ENCODE measurements at regions not wholly inside any gene's neighbourhood (a gene's known extent, or its start where the extent isn't known, plus 50 kb on each side); places are given as distances from the start of the nearest gene placed in this dataset.
A peak's percentile ranks its signal among the peaks of the same experiment; 100 is the strongest.

GRCh38 chr1:29397981-29398380 is 161.7 kb downstream of the PTPRU start:
- no peak for DNase-seq
- Histone ChIP-seq H3K9me3 (ENCODE audit: severe bottlenecking) (no peaks in the 10 kb centered on the region), H3K27ac (no peak overlapping the region), H3K4me3 (ENCODE audit: low read depth, low read length) (no peak overlapping the region), H3K27me3 (ENCODE audit: insufficient read depth, low read depth, severe bottlenecking) (no peaks in the 10 kb centered on the region), H3K36me3 (no peaks in the 10 kb centered on the region)
- no peak for TF ChIP-seq CTCF (IDR thresholded peaks at IDR 0.05; ENCODE audit: low read depth, low read length)

- Histone ChIP-seq H3K36me3 (no peaks in the 10 kb centered on the region), H3K4me3 (ENCODE audit: low read depth, low read length) (no peak overlapping the region), H3K27me3 (ENCODE audit: insufficient read depth, low read depth, severe bottlenecking) (no peaks in the 10 kb centered on the region), H3K27ac (no peak overlapping the region), H3K9me3 (ENCODE audit: severe bottlenecking) (no peaks in the 10 kb centered on the region)
- TF ChIP-seq CTCF (IDR thresholded peaks at IDR 0.05; ENCODE audit: low read depth, low read length), result no peak
- DNase-seq, result no peak
These were observed 160.9 kb downstream of the PTPRU start for GRCh38 chr1:29397256-29397590.

- Histone ChIP-seq H3K36me3 (no peaks in the 10 kb centered on the region), H3K27ac (no peak overlapping the region), H3K4me3 (ENCODE audit: low read depth, low read length) (no peak overlapping the region), H3K9me3 (ENCODE audit: severe bottlenecking) (no peaks in the 10 kb centered on the region), H3K27me3 (ENCODE audit: insufficient read depth, low read depth, severe bottlenecking) (no peaks in the 10 kb centered on the region)
- peak; percentile 46; the same call in 1 of the 2 replicates for TF ChIP-seq CTCF (IDR thresholded peaks at IDR 0.05; ENCODE audit: low read depth, low read length)
- no peak for DNase-seq
These were observed 160.3 kb downstream of the PTPRU start for GRCh38 chr1:29396438-29397255.

GRCh38 chr1:29395736-29396437 is 159.6 kb downstream of the PTPRU start:
- H3K27me3 ChIP-seq (ENCODE audit: insufficient read depth, low read depth, severe bottlenecking), result no peaks in the 10 kb centered on the region
- H3K9me3 ChIP-seq (ENCODE audit: severe bottlenecking), result no peaks in the 10 kb centered on the region
- no peak overlapping the region for H3K4me3 ChIP-seq (ENCODE audit: low read depth, low read length)
- TF ChIP-seq CTCF (IDR thresholded peaks at IDR 0.05; ENCODE audit: low read depth, low read length), result no peak
- no peak for DNase-seq
- no peak overlapping the region for H3K27ac ChIP-seq
- H3K36me3 ChIP-seq, result no peaks in the 10 kb centered on the region

- no peaks in the 10 kb centered on the region for H3K9me3 ChIP-seq (ENCODE audit: severe bottlenecking)
- DNase-seq, result no peak
- no peak overlapping the region for H3K4me3 ChIP-seq (ENCODE audit: low read depth, low read length)
- no peaks in the 10 kb centered on the region for H3K36me3 ChIP-seq
- H3K27ac ChIP-seq, result no peak overlapping the region
- no peak for TF ChIP-seq CTCF (IDR thresholded peaks at IDR 0.05; ENCODE audit: low read depth, low read length)
- no peaks in the 10 kb centered on the region for H3K27me3 ChIP-seq (ENCODE audit: insufficient read depth, low read depth, severe bottlenecking)
These were observed 158.4 kb downstream of the PTPRU start for GRCh38 chr1:29394521-29395225.
